Gastroesophageal sphincter (tissue), 4 donors: ENCODE measurements at regions not wholly inside any gene's neighbourhood (a gene's known extent, or its start where the extent isn't known, plus 50 kb on each side); places are given as distances from the start of the nearest gene placed in this dataset.

Experiments used
- ATAC-seq: fragments of 150-250 bp; one replicate; pipeline ENCODE4 v1.9.1; 2016; ENCODE audit warnings: mild to moderate bottlenecking, moderate library complexity
- H3K27ac ChIP-seq, 4 donors: fragments of 200-600 bp; sonication (generic) in 3 of 4; 1 replicate in 3 of 4; 2 replicates in 1 of 4; pipeline ENCODE4 v1.5.1; 2016 to 2019
- H3K27me3 ChIP-seq: fragments of 200-600 bp; sonication (generic); one replicate; pipeline ENCODE4 v1.5.1; 2019
- H3K36me3 ChIP-seq, 2 donors: fragments of 200-600 bp; sonication (generic); one replicate each; pipeline ENCODE4 v1.5.1; 2019; ENCODE audit warnings: control low read depth in 1 of 2
- H3K4me1 ChIP-seq, 3 donors: fragments of 200-600 bp; sonication (generic); 1 replicate in 2 of 3; 2 replicates in 1 of 3; pipeline ENCODE4 v1.5.1; 2016 to 2019; ENCODE audit warnings: control low read depth in 2 of 3
- H3K4me3 ChIP-seq, 2 donors: fragments of 200-600 bp; sonication (generic); one replicate each; pipeline ENCODE4 v1.5.1; 2019; ENCODE audit warnings: mild to moderate bottlenecking in 1 of 2, moderate library complexity in 1 of 2
- H3K9me3 ChIP-seq, 3 donors: fragments of 200-600 bp; sonication (generic); one replicate each; pipeline ENCODE4 v1.5.1; 2017 to 2019; ENCODE audit warnings: control low read depth in 2 of 3
- EP300 ChIP-seq: sonication (generic); formaldehyde crosslinking; IDR thresholded peaks from one replicate; pipeline ENCODE4 v1.6.1; 2017; ENCODE audit warnings: antibody characterized with exemption, mild to moderate bottlenecking
- POLR2A ChIP-seq, 2 donors: fragments of 450-650 bp; IDR thresholded peaks; one replicate each; pipeline ENCODE4 v1.6.1; 2017; ENCODE audit warnings: antibody characterized with exemption in 2 of 2, mild to moderate bottlenecking in 2 of 2, moderate library complexity in 1 of 2
- POLR2AphosphoS5 ChIP-seq: sonication (generic); formaldehyde crosslinking; IDR thresholded peaks from one replicate; pipeline ENCODE4 v1.6.1; 2017; ENCODE audit warnings: antibody characterized with exemption
- WGBS, 2 donors: methylation state at CpG; one replicate each; pipeline ENCODE4 v1.1.5; 2018; ENCODE audit warnings: low coverage in 1 of 2; 5-methylcytosine and 5-hydroxymethylcytosine counted together
- TF ChIP-seq, protein P1 (sequence below), 4 experiments: fragments of 200-600 bp in 2 of 4; fragments of 450-650 bp in 2 of 4; sonication (generic) in 1 of 4; IDR thresholded peaks; one replicate each; pipeline ENCODE4 v1.5.1; 2017 to 2019; ENCODE audit warnings: antibody characterized with exemption in 4 of 4, mild to moderate bottlenecking in 2 of 4, moderate library complexity in 2 of 4

DNA sequence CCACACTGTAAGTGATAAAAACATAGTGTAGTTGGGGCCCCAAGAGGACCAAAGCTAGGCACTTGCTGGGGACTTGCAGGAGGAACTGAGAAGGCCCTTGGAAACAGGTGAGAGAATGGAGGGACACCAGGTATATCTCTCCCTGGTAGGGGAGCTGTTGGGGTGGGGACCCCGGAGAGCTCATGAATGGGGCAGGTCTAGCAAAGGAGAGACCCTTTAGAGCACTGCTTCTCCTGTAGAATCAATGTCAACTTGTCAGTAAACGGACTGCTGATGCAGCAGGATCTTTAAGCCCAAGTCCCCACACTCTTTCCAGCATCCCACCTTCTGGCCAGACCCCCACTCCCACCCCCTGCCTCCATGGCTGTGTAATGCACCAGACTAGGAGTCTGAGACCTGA, 109.6 kb upstream of the THY1 start:
- Histone ChIP-seq H3K27ac (no peak overlapping the region), H3K36me3 (no peaks in the 10 kb centered on the region), H3K4me1 (peaks cover 0 to 9% (median 0%) of the 10 kb centered on the region in 3 donors), H3K4me3 (no peak overlapping the region), H3K27me3 (peaks cover 8% of the 10 kb centered on the region), H3K9me3 (no peaks in the 10 kb centered on the region)
- ATAC-seq: no peak
- TF ChIP-seq EP300: no peak
- TF ChIP-seq POLR2A (IDR thresholded peaks at IDR 0.05): no peak
- TF ChIP-seq, protein P1, sequence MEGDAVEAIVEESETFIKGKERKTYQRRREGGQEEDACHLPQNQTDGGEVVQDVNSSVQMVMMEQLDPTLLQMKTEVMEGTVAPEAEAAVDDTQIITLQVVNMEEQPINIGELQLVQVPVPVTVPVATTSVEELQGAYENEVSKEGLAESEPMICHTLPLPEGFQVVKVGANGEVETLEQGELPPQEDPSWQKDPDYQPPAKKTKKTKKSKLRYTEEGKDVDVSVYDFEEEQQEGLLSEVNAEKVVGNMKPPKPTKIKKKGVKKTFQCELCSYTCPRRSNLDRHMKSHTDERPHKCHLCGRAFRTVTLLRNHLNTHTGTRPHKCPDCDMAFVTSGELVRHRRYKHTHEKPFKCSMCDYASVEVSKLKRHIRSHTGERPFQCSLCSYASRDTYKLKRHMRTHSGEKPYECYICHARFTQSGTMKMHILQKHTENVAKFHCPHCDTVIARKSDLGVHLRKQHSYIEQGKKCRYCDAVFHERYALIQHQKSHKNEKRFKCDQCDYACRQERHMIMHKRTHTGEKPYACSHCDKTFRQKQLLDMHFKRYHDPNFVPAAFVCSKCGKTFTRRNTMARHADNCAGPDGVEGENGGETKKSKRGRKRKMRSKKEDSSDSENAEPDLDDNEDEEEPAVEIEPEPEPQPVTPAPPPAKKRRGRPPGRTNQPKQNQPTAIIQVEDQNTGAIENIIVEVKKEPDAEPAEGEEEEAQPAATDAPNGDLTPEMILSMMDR (IDR thresholded peaks at IDR 0.05): no peak
- TF ChIP-seq POLR2AphosphoS5: no peak
- 83% methylated on average over 1 to 2 of the region's 2 CpGs for WGBS, 2 donors

GRCh38 chr11:119531623-119532022, 108.7 kb upstream of the THY1 start:
- H3K4me3 ChIP-seq: no peak overlapping the region
- TF ChIP-seq EP300: no peak
- no peaks in the 10 kb centered on the region for H3K36me3 ChIP-seq
- H3K27ac ChIP-seq: no peak overlapping the region
- H3K4me1 ChIP-seq: peaks cover 0 to 9% (median 0%) of the 10 kb centered on the region in 3 donors
- no peak for ATAC-seq
- H3K27me3 ChIP-seq: peaks cover 8% of the 10 kb centered on the region
- WGBS, 2 donors: 73 to 89% methylated on average over 3 to 5 of the region's 8 CpGs
- H3K9me3 ChIP-seq: no peaks in the 10 kb centered on the region

GRCh38 chr11:119531056-119531455, 108.1 kb upstream of the THY1 start:
- TF ChIP-seq, protein P1 (IDR thresholded peaks at IDR 0.05): no peak
- no peak for TF ChIP-seq EP300
- TF ChIP-seq POLR2AphosphoS5: no peak
- no peak for TF ChIP-seq POLR2A (IDR thresholded peaks at IDR 0.05)
- Histone ChIP-seq H3K36me3 (no peaks in the 10 kb centered on the region), H3K9me3 (no peaks in the 10 kb centered on the region), H3K27ac (no peak overlapping the region), H3K27me3 (peaks cover 8% of the 10 kb centered on the region), H3K4me1 (peaks cover 0 to 9% (median 0%) of the 10 kb centered on the region in 3 donors), H3K4me3 (no peak overlapping the region)
- ATAC-seq: no peak
- no CpG with 5 or more reads among the region's 3 CpGs for WGBS, 2 donors

DNA sequence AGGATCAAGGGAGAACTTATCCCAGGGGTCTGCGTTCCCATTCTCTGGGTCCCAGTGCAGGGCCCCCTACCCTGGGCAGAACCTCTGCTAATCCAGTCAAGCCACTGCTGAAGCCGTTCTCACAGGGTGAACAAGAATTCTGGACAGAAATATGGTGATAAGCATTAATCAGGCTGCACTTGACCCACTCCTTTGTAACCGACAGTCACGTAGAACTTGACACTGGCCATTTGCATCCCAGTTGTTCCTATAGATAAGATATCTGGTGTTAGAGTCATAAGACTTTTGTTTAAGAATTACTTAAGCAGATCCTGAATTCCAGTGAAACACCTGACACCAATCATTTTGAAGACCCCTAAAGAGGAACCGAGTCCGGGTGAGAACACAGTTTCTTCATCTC, 107.5 kb upstream of the THY1 start:
- 54 to 74% methylated on average over 5 to 6 of the region's 6 CpGs for WGBS, 2 donors
- H3K4me3 ChIP-seq: no peak overlapping the region
- H3K27ac ChIP-seq: no peak overlapping the region
- no peak for ATAC-seq
- no peaks in the 10 kb centered on the region for H3K9me3 ChIP-seq
- H3K36me3 ChIP-seq: no peaks in the 10 kb centered on the region
- peaks cover 8% of the 10 kb centered on the region for H3K27me3 ChIP-seq
- TF ChIP-seq, protein P1 (IDR thresholded peaks at IDR 0.05): no peak
- no peak for TF ChIP-seq POLR2A (IDR thresholded peaks at IDR 0.05)
- H3K4me1 ChIP-seq: peaks cover 0 to 9% (median 0%) of the 10 kb centered on the region in 3 donors

- Histone ChIP-seq H3K27me3 (peaks cover 8% of the 10 kb centered on the region), H3K4me3 (no peak overlapping the region), H3K27ac (no peak overlapping the region), H3K9me3 (no peaks in the 10 kb centered on the region), H3K36me3 (no peaks in the 10 kb centered on the region), H3K4me1 (peaks cover 0 to 9% (median 0%) of the 10 kb centered on the region in 3 donors)
- no peak for ATAC-seq
- 45% methylated on average over 4 of the region's 4 CpGs; no CpG with 5 or more reads in 1 of the 2 donors for WGBS, 2 donors
- no peak for TF ChIP-seq POLR2A (IDR thresholded peaks at IDR 0.05)
- TF ChIP-seq, protein P1 (IDR thresholded peaks at IDR 0.05): no peak
- TF ChIP-seq POLR2AphosphoS5: no peak
- no peak for TF ChIP-seq EP300
Measured at GRCh38 chr11:119529936-119530335, 107.0 kb upstream of the THY1 start.
